Epithelial cell of esophagus (primary cell): ENCODE measurements at regions not wholly inside any gene's neighbourhood (a gene's known extent, or its start where the extent isn't known, plus 50 kb on each side); places are given as distances from the start of the nearest gene placed in this dataset.

Source experiments
- DNase-seq: peaks from one replicate; pipeline ENCODE4 v3.0.0; 2010; ENCODE audit warnings: low read depth
- H3K4me3 ChIP-seq: 2 replicates; pipeline ENCODE4 v1.5.1; 2011; ENCODE audit warnings: mild to moderate bottlenecking, low read length, control low read depth
- TF ChIP-seq, protein P1 (sequence below): IDR thresholded peaks from 2 replicates; pipeline ENCODE4 v1.5.1; 2011; ENCODE audit warnings: low read depth, mild to moderate bottlenecking, low read length, control low read depth, inconsistent platforms; ENCODE audit not compliant: insufficient read depth; ENCODE audit errors: missing control alignments

DNA sequence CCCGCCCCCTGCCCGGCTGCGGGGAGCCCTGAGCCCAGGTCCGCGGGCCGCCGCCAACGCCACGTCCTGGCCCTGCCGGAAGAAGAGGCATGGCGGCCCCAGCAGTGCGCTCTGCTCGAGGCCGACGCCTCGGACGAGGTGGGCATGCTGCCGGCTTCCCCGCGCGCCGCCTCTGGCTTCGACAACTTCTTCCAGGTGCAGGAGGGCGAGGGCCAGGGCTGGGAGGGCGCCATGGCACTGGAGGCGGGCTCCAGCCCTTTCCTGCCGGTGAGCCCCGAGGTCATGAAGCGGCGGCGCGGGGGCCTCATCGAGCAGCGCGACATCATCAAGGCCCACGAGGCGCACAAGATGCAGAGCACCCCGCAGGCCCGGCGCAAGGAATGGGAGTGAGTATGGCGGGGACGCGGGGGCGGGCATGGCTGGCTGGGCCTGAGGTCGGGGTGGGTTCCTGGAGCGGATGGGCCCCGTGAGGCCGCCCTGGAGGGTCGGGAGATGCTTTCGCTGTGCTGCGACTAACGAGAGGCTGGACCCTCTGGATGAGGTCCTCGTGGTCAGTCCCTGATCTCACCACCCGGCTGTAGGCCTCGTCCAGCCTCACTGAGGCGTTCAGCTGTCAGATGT lies 70.0 kb upstream of the CACNA1E start:
- H3K4me3 ChIP-seq, result no peak overlapping the region
- DNase-seq, result no peak
- TF ChIP-seq, protein P1, sequence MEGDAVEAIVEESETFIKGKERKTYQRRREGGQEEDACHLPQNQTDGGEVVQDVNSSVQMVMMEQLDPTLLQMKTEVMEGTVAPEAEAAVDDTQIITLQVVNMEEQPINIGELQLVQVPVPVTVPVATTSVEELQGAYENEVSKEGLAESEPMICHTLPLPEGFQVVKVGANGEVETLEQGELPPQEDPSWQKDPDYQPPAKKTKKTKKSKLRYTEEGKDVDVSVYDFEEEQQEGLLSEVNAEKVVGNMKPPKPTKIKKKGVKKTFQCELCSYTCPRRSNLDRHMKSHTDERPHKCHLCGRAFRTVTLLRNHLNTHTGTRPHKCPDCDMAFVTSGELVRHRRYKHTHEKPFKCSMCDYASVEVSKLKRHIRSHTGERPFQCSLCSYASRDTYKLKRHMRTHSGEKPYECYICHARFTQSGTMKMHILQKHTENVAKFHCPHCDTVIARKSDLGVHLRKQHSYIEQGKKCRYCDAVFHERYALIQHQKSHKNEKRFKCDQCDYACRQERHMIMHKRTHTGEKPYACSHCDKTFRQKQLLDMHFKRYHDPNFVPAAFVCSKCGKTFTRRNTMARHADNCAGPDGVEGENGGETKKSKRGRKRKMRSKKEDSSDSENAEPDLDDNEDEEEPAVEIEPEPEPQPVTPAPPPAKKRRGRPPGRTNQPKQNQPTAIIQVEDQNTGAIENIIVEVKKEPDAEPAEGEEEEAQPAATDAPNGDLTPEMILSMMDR, result no peak

DNA sequence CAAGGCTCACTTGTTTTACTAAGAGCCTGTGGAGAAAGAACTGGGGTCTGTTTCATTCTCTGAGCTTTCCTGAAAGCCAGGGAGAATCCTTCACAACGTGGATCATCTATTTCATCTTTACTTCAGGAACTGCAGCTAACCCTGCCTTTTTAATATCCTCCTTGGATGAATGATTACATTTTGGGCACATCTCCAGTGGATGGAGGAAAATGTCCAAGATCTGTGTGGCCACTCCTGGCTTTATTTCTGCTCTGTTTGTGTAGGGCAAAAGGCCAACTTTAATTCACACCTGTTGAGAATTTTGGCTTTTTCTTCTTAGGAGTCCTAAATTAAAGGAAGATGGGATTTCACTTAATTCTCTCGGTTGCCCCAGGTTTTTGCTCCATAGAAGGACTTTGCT lies 69.5 kb upstream of the CACNA1E start:
- no peak overlapping the region for H3K4me3 ChIP-seq
- DNase-seq, result no peak
- TF ChIP-seq, protein P1, result no peak

GRCh38 chr1:181416268-181416860 lies 67.0 kb upstream of the CACNA1E start:
- TF ChIP-seq, protein P1, result no peak
- no peak for DNase-seq
- H3K4me3 ChIP-seq, result no peak overlapping the region

DNA sequence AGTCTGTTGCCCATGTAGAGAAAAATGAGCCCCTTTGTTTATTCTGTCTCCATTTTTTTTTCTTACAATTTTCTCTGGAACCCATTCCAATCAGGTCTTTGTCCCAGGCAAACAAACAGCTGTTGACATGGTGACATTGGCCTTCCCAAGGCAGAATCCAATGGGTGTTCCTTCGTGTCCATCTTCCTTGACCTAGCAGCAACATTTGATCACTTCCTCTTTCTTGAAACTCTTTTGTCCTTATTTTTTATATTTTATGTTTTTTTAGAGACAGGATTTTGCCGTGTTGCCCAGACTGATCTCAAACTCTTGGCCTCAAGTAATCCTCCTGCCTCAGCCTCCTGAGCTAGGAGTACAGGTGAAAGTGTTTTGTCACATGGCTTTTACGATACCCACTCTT lies 65.4 kb upstream of the CACNA1E start:
- no peak overlapping the region for H3K4me3 ChIP-seq
- TF ChIP-seq, protein P1, result no peak
- DNase-seq, result no peak

DNA sequence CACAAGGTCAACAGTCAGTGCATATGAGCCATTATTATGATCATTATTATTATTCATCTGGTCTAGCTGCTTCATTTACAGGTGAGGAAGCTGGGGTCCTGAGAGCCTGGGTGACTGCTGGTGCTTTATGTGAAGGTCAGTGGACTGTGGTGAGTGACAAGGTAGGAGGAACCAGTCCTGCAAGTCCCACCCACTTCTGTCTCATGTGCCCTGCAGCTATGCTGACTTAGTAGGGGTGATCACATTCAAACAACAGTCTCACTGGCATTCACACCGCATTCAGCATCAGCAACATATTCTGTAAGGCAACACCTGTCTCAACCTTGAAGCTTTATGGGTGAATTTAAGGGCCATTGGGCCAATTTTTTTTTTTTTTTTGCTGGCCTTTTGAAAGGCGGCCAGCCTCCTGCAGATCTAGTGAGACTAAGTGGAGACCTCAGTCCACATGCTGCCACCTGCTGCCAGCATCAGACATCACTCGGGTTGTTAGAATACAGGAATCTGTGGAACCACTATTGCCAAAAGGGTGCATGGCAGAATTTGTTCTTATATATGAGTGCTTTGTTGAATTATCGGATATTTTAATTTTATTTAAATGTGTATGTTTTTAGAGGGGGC lies 59.9 kb upstream of the CACNA1E start:
- TF ChIP-seq, protein P1, result peak; percentile 53
- peak; percentile 74 for DNase-seq
- no peak overlapping the region for H3K4me3 ChIP-seq

DNA sequence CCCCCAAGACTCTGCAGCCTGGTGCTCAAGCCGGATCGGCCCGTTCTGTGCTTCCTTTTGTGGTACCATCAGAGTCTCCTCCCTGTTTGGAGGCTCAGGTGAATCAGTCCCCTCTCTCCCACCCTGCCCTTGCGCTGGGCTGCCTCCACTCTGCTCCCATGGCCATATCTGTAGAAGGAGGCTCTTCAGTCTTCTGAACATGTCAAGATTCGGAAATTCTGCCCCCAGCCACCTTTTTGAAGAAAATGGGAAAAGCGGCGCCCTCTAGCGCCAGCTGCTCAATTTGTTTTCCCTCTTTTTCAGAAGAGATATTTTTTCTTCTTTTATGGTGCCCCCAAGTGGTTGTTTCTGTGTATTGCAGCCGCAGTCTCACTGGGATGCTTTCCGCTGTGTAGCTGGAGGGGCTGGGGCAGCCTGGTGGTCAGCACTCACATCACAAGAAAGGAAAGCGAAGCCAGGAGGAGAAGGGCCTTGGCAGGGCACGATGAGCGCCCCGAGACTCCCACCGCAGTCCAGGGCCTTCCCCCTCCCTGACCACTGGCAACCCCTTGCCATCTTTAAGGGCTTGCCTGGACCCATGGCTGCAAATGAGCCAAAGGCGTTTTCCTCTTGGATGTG lies 58.4 kb upstream of the CACNA1E start:
- peak; percentile 67 for DNase-seq
- no peak overlapping the region for H3K4me3 ChIP-seq
- TF ChIP-seq, protein P1, result peak; percentile 89
